ENCODE measurements at regions not wholly inside any gene's neighbourhood (a gene's known extent, or its start where the extent isn't known, plus 50 kb on each side); places are given as distances from the start of the nearest gene placed in this dataset.

DNA sequence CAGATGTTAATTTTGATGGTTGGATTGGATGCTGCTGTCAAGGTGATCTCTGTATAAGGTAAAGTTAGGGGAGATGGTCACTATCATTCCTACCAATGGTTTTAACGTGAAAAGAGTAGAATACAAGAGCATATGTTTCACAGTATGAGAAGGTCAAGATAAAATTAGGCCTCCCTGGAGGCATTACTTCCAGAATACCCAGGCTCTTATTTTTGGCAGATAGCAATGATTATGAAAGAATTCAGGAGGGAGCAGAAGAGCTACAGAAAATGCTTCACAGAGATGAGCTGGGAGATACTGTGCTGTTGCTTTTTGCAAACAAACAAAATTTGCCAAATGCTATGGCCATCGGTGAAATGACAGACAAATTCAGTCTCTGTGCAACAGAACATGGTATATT is 547.5 kb upstream of the SPRY2 start:
- no peaks in the 10 kb centered on the region for H4K20me1 ChIP-seq (ENCODE audit: insufficient read depth, low read length)
- 86% methylated on average over 1 of the region's 2 CpGs for WGBS (ENCODE audit: insufficient coverage)
- no peak overlapping the region for H3K9ac ChIP-seq (ENCODE audit: insufficient read depth, low read length, poor library complexity, severe bottlenecking)
- Mint-ChIP-seq H3K4me3 (no peak overlapping the region), H3K27me3 (ENCODE audit: low read depth in 3 of 3) (no peaks in the 10 kb centered on the region), H3K9me3 (peaks cover 0 to 3% (median 0%) of the 10 kb centered on the region in 7 donors), H3K4me1 (no peaks in the 10 kb centered on the region), H3K36me3 (no peaks in the 10 kb centered on the region), H3K27ac (no peak overlapping the region)
- H3K27me3 ChIP-seq (ENCODE audit: control insufficient read depth in 2 of 2, insufficient read depth in 2 of 2, low read length in 2 of 2): no peaks in the 10 kb centered on the region
- DNase-seq: no peak
- TF ChIP-seq, protein P1, sequence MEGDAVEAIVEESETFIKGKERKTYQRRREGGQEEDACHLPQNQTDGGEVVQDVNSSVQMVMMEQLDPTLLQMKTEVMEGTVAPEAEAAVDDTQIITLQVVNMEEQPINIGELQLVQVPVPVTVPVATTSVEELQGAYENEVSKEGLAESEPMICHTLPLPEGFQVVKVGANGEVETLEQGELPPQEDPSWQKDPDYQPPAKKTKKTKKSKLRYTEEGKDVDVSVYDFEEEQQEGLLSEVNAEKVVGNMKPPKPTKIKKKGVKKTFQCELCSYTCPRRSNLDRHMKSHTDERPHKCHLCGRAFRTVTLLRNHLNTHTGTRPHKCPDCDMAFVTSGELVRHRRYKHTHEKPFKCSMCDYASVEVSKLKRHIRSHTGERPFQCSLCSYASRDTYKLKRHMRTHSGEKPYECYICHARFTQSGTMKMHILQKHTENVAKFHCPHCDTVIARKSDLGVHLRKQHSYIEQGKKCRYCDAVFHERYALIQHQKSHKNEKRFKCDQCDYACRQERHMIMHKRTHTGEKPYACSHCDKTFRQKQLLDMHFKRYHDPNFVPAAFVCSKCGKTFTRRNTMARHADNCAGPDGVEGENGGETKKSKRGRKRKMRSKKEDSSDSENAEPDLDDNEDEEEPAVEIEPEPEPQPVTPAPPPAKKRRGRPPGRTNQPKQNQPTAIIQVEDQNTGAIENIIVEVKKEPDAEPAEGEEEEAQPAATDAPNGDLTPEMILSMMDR (IDR thresholded peaks at IDR 0.05): no peak
- H3K4me1 ChIP-seq (ENCODE audit: control insufficient read depth in 1 of 2, insufficient read depth in 2 of 2, low read length in 2 of 2): no peaks in the 10 kb centered on the region
- H3K79me2 ChIP-seq (ENCODE audit: insufficient read depth, low read length): no peaks in the 10 kb centered on the region
- intact Hi-C loops (cut with micrococcal nuclease): no loop called here
- no peaks in the 10 kb centered on the region for H3K36me3 ChIP-seq (replicated peaks in 1 of 2; ENCODE audit: control insufficient read depth in 1 of 2, insufficient read depth in 2 of 2, low read length in 2 of 2)
- H3K4me3 ChIP-seq (replicated peaks in 1 of 3; ENCODE audit: low read depth in 2 of 3, low read length in 3 of 3): no peak overlapping the region
- H3K27ac ChIP-seq (ENCODE audit: low read depth in 1 of 2, low read length in 2 of 2): no peak overlapping the region
- H3K4me2 ChIP-seq (replicated peaks; ENCODE audit: extremely low read depth, low read length, poor library complexity, severe bottlenecking): no peak overlapping the region
- H3K9me3 ChIP-seq (replicated peaks in 1 of 2; ENCODE audit: control insufficient read depth in 1 of 2, insufficient read depth in 1 of 2, low read length in 2 of 2): no peaks in the 10 kb centered on the region
- H2AFZ ChIP-seq (ENCODE audit: insufficient read depth, low read depth, low read length, poor library complexity, severe bottlenecking): no peak overlapping the region

DNA sequence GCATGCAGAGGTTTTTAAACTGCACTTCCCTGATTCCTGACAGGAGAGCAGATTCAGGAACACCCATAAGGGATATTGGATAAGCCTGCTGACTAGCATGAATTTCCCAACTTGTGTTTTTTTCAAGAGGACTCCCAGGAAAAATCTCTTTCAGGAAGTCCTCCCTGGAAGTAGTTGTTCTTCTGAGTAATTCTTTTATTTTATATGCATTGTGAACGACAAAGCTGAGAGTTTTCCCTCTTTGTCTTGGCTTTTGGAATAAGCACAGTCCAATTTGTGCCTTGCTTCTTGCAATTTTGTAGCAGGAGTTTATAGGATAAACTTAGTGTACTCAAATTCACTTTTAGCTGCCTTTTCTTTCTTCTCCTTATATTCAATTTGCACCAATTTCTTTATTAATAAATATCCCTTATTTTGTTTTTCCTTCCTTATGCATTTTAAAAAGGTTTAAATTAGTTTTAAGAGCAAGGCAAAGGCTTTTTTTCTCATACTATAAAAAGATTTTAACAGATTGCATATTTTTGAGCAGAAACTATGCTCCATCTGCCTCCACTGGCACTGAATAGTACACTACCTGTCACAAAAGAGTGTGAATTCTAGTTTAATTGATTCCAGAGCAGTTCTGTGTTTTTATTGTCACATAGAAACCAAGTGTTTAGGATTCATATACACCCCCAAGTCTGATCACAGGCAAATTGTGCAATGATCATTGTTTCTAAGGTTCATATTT is 543.3 kb upstream of the SPRY2 start:
- peaks cover 0 to 3% (median 0%) of the 10 kb centered on the region in 7 donors for H3K9me3 Mint-ChIP-seq

More for the DNA sequence above, 543.3 kb upstream of the SPRY2 start:
- Histone ChIP-seq H3K4me3 (replicated peaks in 1 of 3; ENCODE audit: low read depth in 2 of 3, low read length in 3 of 3) (no peak overlapping the region), H3K4me2 (replicated peaks; ENCODE audit: extremely low read depth, low read length, poor library complexity, severe bottlenecking) (no peak overlapping the region), H3K9me3 (replicated peaks in 1 of 2; ENCODE audit: control insufficient read depth in 1 of 2, insufficient read depth in 1 of 2, low read length in 2 of 2) (no peaks in the 10 kb centered on the region), H2AFZ (ENCODE audit: insufficient read depth, low read depth, low read length, poor library complexity, severe bottlenecking) (no peak overlapping the region), H3K9ac (ENCODE audit: insufficient read depth, low read length, poor library complexity, severe bottlenecking) (no peak overlapping the region), H3K4me1 (ENCODE audit: control insufficient read depth in 1 of 2, insufficient read depth in 2 of 2, low read length in 2 of 2) (no peaks in the 10 kb centered on the region), H4K20me1 (ENCODE audit: insufficient read depth, low read length) (no peaks in the 10 kb centered on the region), H3K27me3 (ENCODE audit: control insufficient read depth in 2 of 2, insufficient read depth in 2 of 2, low read length in 2 of 2) (no peaks in the 10 kb centered on the region), H3K27ac (ENCODE audit: low read depth in 1 of 2, low read length in 2 of 2) (no peak overlapping the region), H3K79me2 (ENCODE audit: insufficient read depth, low read length) (no peaks in the 10 kb centered on the region), H3K36me3 (replicated peaks in 1 of 2; ENCODE audit: control insufficient read depth in 1 of 2, insufficient read depth in 2 of 2, low read length in 2 of 2) (no peaks in the 10 kb centered on the region)
- TF ChIP-seq, protein P1 (IDR thresholded peaks at IDR 0.05): no peak
- Mint-ChIP-seq H3K4me1 (no peaks in the 10 kb centered on the region), H3K4me3 (no peak overlapping the region), H3K27ac (no peak overlapping the region), H3K36me3 (no peaks in the 10 kb centered on the region), H3K27me3 (ENCODE audit: low read depth in 3 of 3) (no peaks in the 10 kb centered on the region)
- no CpG with 5 or more reads among the region's 1 CpG for WGBS (ENCODE audit: insufficient coverage)
- intact Hi-C loops (cut with micrococcal nuclease): no loop called here
- no peak for DNase-seq

Measured in CD14-positive monocyte (primary cell).